ENCODE measurements at regions not wholly inside any gene's neighbourhood (a gene's known extent, or its start where the extent isn't known, plus 50 kb on each side); places are given as distances from the start of the nearest gene placed in this dataset.

DNA sequence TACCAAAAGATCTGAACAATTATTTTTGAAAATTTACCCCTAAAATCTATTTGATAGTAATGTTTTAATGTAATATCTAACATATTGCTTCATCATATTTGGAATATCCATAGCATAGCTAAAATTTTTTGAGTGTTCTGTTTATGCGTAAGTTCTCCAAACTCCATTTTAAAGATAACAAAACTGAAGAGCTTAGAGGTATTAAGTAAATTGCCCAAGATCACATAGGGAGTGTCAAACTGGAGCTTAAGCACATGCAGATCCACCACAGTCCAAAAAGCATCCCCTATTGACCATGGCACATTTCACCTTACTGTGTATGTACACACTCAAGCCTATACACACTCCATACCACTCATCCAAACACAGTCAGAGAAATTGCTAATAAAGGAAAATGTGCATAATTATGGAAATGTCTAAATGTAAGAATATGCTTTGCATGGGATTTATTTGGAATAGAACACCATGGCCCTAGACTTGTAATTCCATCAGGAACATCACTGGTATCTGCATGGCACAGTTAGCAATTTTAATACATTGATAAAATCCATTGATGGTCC, 85.2 kb upstream of the TGFBR2 start:
- no peak overlapping the region for H3K27ac ChIP-seq
- H3K9me3 ChIP-seq (ENCODE audit: low read depth), result no peaks in the 10 kb centered on the region
- H3K4me1 ChIP-seq (ENCODE audit: low read depth), result no peaks in the 10 kb centered on the region
- TF ChIP-seq, protein P1, sequence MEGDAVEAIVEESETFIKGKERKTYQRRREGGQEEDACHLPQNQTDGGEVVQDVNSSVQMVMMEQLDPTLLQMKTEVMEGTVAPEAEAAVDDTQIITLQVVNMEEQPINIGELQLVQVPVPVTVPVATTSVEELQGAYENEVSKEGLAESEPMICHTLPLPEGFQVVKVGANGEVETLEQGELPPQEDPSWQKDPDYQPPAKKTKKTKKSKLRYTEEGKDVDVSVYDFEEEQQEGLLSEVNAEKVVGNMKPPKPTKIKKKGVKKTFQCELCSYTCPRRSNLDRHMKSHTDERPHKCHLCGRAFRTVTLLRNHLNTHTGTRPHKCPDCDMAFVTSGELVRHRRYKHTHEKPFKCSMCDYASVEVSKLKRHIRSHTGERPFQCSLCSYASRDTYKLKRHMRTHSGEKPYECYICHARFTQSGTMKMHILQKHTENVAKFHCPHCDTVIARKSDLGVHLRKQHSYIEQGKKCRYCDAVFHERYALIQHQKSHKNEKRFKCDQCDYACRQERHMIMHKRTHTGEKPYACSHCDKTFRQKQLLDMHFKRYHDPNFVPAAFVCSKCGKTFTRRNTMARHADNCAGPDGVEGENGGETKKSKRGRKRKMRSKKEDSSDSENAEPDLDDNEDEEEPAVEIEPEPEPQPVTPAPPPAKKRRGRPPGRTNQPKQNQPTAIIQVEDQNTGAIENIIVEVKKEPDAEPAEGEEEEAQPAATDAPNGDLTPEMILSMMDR (IDR thresholded peaks at IDR 0.05; ENCODE audit: low read depth, low read length), result no peak
- no peak for DNase-seq (ENCODE audit: low read depth in 1 of 2, low spot score in 1 of 2)
- no peaks in the 10 kb centered on the region for H3K36me3 ChIP-seq
- peaks cover 3% of the 10 kb centered on the region for H3K27me3 ChIP-seq
- H3K4me3 ChIP-seq, result no peak overlapping the region

- no peak overlapping the region for H3K27ac ChIP-seq
- peaks cover 3% of the 10 kb centered on the region for H3K27me3 ChIP-seq
- H3K4me1 ChIP-seq (ENCODE audit: low read depth), result no peaks in the 10 kb centered on the region
- TF ChIP-seq, protein P1 (IDR thresholded peaks at IDR 0.05; ENCODE audit: low read depth, low read length), result no peak
- no peaks in the 10 kb centered on the region for H3K36me3 ChIP-seq
- no peaks in the 10 kb centered on the region for H3K9me3 ChIP-seq (ENCODE audit: low read depth)
- H3K4me3 ChIP-seq, result no peak overlapping the region
- peak in 1 of 2 donors; percentile 45 for DNase-seq (ENCODE audit: low read depth in 1 of 2, low spot score in 1 of 2)
Measured at GRCh38 chr3:30522476-30522875, 83.9 kb upstream of the TGFBR2 start.

DNA sequence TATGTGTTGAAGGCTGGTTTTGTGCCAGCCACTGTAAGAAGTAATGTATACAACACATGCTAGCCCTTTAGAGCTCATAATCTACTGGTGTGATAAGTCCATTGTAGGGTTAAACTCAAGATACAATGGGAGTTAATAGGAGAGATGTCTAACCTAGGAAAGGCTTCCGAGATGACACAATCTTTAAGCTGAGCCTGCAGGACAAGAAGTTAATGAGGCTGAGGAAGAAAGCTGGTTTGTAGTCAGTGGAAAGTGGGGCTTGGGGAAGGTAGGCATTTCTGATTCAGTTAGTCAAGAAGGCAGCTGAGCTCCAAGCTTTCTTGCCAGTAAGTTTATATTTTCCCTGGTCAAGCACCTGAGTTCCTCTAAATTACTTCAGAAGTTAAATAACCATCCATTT, 83.0 kb upstream of the TGFBR2 start:
- Histone ChIP-seq H3K4me3 (no peak overlapping the region), H3K27ac (no peak overlapping the region), H3K9me3 (ENCODE audit: low read depth) (no peaks in the 10 kb centered on the region), H3K36me3 (no peaks in the 10 kb centered on the region), H3K4me1 (ENCODE audit: low read depth) (no peaks in the 10 kb centered on the region), H3K27me3 (peaks cover 3% of the 10 kb centered on the region)
- TF ChIP-seq, protein P1 (IDR thresholded peaks at IDR 0.05; ENCODE audit: low read depth, low read length), result no peak
- DNase-seq (ENCODE audit: low read depth in 1 of 2, low spot score in 1 of 2), result no peak

- Histone ChIP-seq H3K27ac (no peak overlapping the region), H3K9me3 (ENCODE audit: low read depth) (no peaks in the 10 kb centered on the region), H3K27me3 (peaks cover 3% of the 10 kb centered on the region), H3K4me1 (ENCODE audit: low read depth) (no peaks in the 10 kb centered on the region), H3K36me3 (no peaks in the 10 kb centered on the region), H3K4me3 (no peak overlapping the region)
- TF ChIP-seq, protein P1 (IDR thresholded peaks at IDR 0.05; ENCODE audit: low read depth, low read length), result no peak
- DNase-seq (ENCODE audit: low read depth in 1 of 2, low spot score in 1 of 2), result no peak
Measured at GRCh38 chr3:30524357-30525040, 81.9 kb upstream of the TGFBR2 start.

DNA sequence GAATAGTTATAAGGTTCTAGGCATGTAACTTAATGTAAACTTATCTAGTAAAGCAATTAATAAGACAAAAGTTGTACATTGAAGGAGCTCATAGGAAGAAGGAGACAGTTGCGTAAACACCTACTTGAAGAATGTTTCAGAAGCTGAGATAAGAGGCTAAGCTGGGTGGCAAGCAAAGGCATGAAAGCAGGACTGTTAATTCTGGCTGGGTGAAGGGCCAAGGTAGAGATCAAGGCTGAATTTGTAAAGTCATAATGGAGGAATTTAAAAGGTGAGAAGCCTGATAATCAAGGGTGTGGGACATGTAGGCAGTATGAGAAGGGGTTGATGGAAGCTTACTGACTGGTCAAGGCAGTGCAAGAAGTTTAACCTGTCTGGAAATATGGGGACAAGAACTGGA, 80.4 kb upstream of the TGFBR2 start:
- Histone ChIP-seq H3K36me3 (no peaks in the 10 kb centered on the region), H3K4me1 (ENCODE audit: low read depth) (no peaks in the 10 kb centered on the region), H3K27me3 (peaks cover 3% of the 10 kb centered on the region), H3K4me3 (no peak overlapping the region), H3K27ac (no peak overlapping the region), H3K9me3 (ENCODE audit: low read depth) (no peaks in the 10 kb centered on the region)
- no peak for DNase-seq (ENCODE audit: low read depth in 1 of 2, low spot score in 1 of 2)
- TF ChIP-seq, protein P1 (IDR thresholded peaks at IDR 0.05; ENCODE audit: low read depth, low read length), result no peak

Data from cardiac muscle cell (in vitro differentiated cells and primary cell).